GM19328 (cell line): ENCODE measurements at regions not wholly inside any gene's neighbourhood (a gene's known extent, or its start where the extent isn't known, plus 50 kb on each side); places are given as distances from the start of the nearest gene placed in this dataset.
"Not testable (repeated sequence)": the region's sequence is repeated elsewhere in the genome, so short reads cannot be mapped to it uniquely, and the experiment has no call there.

Experiments used
- ATAC-seq: cut with Tn5 transposase; IDR thresholded peaks from one replicate; pipeline ENCODE4 v1.9.1; 2021; ENCODE audit warnings: mild to moderate bottlenecking, moderate library complexity; ENCODE audit not compliant: unreplicated experiment

DNA sequence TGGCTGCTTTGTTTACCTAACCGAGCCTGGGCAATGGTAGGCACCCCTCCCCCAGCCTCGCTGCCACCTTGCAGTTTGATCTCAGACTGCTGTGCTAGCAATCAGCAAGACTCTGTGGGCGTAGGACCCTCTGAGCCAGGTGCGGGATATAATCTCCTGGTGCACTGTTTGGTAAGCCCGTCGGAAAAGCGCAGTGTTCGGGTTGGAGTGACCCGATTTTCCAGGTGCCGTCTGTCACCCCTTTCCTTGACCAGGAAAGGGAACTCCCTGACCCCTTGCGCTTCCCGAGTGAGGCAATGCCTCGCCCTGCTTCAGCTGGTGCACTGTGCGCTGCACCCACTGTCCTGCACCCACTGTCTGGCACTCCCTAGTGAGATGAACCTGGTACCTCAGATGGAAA, 482.2 kb upstream of the SMC2 start:
- not testable (repeated sequence) for ATAC-seq

DNA sequence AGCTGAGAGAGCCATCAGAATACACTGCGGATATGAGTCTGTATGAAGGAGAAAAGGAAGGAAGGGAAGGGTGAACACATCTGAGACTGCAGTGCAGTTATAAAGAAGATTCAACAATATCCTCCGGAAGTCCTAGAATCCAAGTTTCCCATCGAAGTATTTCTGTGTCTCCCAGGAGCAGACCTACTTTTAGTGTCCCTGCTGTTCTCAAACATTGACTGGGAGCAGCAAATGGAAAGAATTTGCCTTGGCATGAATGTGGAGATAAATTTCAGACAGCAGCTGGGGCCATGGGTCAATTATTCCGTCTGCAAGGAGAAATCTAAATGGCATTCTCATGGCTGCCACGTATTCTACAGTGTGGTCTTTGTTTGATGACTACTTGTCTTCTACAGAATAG, 478.1 kb upstream of the SMC2 start:
- no peak for ATAC-seq

DNA sequence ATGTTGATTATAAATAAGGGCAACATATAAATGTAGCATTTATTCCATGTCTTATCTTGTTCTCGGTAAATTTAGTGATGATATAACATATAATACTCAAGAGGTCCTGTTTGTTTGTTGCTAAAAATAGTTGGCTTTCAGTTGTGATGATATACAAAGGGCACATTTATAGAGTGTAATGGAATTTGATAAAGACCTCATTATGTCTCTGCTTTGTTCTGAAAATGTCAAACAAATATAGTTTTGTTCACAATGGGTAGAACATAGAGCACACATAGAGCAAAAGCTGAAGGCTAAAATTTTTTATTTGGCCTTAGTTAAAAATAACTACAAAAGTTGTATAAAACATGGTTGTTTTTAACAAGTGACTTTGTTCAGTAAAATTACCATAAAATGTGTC, 477.1 kb upstream of the SMC2 start:
- no peak for ATAC-seq

DNA sequence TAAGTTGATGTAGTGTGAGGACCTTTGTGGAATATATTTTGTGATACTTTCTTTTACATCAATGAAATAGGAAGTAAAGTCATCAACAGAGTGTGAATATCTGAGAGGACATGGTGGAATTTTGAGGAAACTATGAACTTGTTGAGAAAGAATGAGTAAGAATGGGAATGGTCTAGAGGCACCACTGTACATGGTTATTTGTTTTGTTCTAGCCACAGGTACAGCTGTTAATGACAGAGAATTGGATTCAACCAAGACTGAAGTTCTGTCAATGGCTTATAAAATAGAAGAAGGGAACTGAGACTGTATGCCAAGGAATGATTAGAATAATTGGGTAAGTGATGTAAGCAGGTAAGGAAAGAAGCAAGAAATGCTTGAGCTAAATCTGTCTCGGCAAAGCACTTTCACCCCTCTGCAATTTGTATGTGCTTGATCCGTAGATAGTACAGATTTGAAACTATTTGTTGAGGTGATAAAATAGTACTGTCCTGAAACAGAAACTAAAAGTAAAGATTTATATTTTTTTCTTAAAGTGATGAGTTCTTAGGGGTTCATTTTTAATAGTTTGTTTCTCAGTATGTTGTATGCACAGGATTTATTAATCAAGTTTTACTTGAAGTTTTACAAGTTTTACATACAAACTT, 468.8 kb upstream of the SMC2 start:
- ATAC-seq = no peak

DNA sequence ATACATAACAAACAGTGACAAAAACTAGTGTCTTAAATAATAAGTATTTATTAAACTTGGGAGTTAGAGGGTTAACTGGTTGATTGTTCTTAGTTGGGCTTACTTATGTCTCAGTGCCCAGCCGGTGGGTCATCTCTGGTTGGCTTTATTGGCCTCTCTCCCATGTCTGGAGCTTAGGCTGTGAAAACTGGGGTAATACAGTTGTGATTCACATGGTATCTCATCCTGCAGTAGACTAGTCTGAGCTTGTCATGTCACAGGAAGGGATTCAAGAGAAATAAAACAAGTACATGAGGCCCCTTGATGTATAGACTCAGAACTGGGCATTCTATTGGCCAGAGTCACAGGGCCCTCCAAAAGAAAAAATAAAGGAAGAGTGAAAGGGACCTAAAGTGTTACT, 466.4 kb upstream of the SMC2 start:
- no peak for ATAC-seq

DNA sequence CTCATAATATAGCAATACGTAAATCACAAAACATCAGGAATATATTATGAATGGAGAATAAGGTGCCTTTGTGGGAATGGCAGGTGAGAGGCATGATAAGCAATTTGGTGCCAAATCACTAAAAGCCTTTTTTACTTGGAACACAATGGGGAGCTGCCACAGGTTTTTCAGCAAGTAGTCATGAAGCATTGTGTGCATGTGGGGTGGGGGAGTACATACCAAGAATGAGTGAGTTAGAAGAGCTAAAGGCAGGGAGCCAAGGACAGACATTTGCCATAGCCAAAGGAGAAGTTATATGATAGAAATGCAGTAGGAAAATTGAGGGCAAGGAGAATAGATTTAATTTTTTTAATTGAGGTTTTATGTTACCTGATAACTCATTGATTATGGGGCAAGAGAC, 445.0 kb upstream of the SMC2 start:
- no peak for ATAC-seq

DNA sequence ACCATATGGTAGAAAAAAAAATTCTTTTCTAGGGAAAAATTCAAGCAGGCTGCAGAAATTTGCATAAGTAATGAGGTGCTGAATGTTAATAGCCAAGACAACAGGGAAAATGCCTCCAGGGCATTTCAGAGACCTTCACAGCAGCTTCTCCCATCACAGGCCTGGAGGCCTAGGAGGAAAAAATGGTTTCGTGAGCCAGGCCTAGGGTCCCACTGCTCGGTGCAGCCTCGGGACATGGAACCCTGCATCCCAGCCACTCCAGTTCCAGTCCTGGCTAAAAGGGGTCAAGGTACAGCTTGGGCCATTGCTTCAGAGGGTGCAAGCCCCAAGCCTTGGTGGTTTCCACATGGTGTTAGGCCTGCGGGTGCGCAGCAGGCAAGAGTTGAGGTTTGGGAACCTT, 436.0 kb upstream of the SMC2 start:
- ATAC-seq = no peak

DNA sequence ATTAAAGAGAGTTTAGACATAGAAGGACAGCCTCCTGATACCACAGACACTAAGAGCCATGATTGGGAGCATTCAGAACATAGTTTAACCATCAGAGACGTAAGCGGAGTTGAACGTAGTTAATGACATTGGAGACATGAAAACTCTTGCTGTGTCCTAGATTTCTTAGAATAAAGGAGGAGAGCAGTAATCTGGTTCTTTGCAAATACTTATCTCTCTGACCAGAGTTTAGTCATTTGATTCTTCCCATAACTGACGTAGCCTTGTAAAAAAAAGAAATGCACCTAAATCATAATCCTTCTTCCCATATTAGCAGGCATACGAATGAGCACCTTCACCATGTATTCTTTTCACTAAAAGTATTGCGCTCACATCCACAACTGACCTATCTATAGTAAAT, 433.3 kb upstream of the SMC2 start:
- no peak for ATAC-seq

DNA sequence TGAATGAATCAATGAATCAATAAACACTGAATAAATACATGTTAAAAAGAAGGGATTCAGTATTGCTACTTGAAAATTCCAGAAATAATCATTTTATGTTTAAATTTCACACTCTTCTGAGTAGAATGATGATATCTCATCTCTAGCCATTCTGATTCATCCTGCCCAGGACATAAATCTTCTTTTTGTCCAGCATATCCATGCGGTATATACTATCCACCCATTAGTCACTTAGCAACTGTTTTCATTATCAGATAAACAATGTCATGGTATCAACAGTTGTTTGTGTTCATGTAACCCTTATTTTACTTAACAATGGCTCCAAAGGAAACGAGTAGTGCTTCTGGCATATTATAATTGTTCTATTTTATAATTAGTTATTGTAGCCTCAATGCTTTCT, 432.4 kb upstream of the SMC2 start:
- no peak for ATAC-seq

DNA sequence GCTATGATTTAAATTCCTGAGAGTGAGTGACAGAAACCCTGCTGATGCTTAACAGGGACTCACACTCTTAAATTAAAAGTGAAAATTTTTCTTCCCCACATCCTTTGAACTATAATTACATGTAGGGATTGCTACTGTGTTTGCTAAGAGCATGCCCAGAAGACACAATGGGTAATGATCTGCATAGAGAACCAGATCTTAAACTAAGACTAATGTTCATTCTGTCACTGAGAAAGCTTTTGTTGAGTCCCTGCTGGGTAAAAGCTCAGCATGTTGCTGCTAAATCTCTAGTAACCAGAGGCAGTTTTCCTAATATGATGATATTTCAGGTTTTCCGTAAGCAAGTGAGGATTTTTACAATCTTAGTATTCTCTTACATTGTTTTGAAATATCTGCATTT, 424.8 kb upstream of the SMC2 start:
- ATAC-seq = no peak

DNA sequence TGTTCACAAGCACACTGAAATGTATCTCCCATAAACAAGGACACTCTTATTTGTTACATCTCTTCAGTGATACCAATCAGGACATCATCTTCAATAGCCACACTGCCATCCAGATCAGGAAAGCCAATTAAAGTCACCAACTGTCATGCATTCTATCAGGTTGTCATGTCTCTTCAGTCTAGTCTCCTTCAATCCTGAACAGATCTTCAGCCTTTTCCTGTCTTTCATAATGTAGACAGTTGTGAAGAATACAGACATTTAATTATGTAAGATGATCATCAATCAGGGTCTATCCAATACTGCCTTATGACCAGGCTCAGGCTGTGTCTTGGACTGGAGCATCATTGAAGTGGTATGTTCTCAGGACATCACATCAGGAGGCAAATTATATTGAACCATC, 419.8 kb upstream of the SMC2 start:
- ATAC-seq = no peak

DNA sequence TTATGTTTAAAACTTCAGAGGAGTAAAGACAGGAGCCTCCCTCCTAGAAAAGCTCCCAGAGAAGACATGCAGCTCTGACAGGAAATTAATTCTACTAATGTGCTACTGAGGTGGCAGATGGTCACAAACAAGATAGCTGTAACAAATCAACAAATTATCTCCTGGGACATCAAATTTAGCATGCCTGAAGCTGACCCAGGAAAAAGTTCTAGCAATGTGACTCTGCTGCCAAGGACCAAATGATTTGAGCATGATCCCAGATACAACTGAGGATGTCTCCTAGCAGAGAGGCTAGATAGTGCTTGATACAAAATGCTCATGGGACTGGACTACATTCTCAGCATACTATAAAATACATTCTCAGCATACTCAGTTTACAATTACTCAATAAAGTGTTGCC, 413.5 kb upstream of the SMC2 start:
- no peak for ATAC-seq

DNA sequence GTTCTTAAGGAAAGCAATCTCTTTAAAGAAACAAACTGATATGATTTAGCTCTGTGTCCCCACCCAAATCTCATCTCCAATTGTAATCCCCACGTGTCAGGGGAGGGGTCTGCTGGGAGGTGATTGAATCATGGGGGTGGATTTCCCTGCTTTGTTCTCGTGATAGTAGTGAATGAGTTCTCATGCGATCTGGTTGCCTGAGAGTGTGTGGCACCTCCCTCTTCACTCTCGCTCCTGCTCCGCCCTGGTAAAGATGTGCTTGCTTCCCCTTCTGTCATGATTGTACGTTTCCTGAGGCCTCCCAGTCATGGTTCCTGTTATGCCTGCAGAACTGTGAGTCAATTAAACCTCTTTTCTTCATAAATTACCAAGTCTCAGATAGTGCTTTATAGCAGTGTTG, 412.7 kb upstream of the SMC2 start:
- ATAC-seq = no peak

DNA sequence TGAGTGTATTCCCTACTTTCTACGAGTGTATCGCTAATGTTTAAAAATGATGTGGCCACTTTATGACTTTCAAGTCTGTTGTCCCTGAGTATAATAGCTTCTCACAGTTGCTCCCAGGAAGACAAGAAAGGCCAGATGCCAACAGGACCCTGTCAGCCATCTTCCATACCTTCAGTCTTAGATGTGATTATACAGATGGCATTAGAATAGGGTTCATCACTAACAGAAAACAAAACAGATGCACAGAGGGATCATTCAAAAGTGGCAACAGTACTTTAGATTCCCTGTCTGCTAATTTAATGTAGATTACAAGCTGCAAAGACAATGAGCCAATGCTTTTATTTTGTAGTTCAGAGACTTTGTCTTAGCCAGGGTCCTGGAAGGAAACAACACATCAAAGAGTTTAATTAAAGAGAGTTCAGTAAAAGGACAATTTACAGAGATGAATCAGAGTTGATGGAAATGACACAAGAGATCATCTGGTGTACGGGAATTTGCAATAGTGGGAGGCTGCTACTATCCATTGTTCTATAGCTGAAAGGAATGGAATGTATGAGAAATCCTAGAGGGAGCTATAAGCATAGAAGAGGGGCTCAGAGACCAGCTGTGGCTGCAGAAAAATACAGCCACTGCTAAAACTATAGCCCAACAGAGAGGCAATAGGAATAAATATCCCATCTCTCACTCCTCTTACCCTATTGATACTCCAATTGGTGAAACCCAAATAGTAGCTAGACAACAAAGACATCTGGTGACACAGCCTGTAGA, 393.7 kb upstream of the SMC2 start:
- no peak for ATAC-seq

DNA sequence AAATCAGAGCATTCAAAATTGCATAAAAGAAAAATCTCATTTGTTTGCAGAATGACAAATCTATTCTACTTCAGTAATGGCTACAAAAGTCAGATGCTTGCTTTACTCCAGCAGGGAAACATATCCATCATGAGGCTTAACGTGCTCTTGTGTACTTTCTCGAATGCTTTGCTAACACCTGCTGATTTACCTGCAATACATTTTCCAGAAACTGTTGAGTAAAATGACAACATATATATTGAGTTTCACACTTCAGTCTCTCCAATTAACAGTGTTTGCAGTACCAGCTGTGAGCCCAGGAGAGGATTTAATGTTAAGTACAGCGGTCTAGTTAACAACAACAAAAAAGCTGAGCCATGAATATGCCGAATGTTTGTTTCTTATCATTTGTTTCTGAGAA, 391.5 kb upstream of the SMC2 start:
- ATAC-seq = no peak

DNA sequence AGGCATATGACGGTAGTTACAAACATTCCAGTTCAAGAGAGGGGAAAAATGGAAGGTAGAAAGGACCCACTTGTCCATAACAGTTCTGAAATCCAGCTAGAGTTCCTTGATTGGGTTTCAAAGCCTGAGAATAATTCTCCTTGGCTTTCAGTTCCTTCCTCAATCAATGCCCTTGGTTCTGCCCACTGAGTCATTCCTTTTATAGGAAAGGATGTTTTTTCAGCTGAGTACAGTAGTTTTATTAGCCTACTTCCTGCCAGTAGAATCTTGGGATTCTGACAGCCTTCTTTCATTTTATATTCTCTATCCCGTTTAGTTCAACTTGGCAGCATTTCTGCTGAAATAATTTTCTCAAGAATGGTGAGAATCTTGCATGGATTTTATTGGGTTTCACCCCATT, 386.9 kb upstream of the SMC2 start:
- ATAC-seq = no peak

DNA sequence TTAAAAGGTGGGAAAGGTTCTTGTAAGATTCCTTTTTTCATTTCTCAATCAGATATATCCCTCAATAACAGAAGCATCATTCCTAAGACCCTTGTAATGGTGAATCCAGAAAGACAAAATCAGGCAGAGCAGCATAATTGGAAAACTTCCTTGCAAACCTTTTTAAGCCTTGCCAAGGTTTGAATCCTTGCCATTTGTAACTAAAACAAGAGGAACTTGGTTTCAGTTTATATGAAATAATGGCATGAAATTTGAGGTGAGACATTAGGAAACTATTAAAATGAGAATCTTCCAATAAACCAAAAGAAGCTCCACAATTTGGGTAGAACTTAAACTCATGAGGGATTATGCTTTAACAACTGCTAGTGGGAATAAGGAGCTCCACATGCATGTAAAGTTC, 384.7 kb upstream of the SMC2 start:
- no peak for ATAC-seq

DNA sequence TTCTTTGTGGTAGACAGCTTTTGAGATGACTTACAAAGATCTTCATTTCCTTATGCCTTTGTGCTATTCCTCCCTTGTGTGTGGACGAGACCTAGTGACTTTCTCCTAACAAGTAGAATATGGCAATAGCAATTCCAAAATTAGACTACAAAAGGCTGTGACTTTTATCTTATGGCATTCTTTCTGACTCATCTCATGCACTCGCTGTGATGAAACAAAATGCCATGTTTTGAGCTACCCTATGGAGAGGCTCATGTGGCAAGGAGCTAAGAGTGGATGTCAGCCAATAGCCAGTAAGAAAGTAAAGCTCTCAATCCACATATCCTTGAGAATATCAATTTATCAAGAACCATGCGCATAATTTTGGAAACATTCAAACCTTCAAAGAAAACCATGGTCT, 380.5 kb upstream of the SMC2 start:
- ATAC-seq = no peak

DNA sequence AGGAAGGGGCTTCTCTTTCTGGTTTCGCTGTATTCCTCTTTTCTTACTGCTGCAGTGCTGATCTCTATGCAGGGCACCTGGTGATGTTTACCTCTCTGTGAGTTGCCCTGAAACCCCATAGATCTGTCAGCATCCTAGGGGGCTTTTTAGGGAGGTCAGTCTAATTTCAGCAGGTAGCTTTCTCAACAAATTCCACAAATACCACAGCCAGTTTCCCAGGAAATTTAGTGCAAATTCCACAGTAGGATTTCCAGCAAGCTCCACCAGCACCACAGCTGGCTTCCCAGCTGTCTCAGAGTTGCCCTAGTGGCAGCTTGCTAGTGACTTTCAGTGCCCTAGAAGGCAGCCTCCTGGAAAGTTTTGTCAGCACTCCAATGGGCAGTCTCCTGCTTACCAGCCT, 379.1 kb upstream of the SMC2 start:
- no peak for ATAC-seq

DNA sequence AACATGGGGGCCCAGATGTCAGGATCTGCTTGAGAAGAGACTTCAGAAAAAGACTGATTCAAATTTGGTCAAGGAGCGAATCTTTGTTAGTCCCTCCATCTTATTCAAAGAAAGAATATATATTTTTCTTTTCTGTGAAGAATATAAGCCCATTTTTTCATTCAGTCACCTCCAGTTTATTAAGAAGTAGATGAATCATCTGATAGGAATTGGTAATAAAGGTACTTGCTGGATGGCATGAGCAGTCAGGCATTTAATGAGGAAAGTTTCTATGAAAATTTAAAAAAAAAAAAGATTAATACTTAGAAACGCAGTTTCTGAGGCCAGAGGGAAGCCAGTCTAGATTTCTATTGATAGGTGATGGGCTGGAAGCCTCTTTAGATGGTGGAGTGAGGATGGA, 373.1 kb upstream of the SMC2 start:
- no peak for ATAC-seq

DNA sequence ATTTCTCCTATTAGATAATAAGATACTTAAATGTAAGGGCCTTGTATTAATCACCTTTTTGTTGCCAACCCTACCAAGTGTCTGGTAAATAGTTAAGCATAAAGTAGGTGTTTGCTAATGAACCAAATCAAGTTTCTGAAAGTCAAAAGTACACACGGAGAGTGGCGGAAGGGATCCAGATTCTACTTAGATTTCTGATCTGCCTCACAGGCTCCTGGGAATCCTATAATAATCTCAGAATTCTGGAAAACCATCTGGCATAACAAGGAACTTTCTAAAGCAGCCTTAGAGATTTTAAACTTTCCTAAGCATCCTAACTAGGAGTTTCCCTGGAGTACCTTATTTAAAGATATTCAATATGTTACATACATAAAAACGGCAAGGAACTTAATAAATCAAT, 363.2 kb upstream of the SMC2 start:
- ATAC-seq = no peak

DNA sequence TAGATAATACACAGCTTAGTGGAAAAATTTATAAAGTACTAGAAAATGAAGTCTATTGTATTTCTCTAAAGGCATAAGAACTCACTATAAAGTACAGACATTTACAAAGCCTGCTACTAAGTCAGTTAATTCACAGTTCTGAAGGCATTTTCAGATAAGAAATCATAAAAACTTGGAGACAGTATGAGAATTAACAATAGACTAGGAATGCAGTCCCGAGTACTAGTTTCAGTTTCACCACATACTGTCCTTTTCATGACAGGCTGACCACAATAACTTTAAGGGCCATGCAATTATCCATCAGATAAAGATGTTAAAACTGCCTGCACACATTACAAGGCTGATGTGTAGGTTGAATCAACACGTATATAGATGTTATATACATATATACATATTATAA, 362.6 kb upstream of the SMC2 start:
- no peak for ATAC-seq

DNA sequence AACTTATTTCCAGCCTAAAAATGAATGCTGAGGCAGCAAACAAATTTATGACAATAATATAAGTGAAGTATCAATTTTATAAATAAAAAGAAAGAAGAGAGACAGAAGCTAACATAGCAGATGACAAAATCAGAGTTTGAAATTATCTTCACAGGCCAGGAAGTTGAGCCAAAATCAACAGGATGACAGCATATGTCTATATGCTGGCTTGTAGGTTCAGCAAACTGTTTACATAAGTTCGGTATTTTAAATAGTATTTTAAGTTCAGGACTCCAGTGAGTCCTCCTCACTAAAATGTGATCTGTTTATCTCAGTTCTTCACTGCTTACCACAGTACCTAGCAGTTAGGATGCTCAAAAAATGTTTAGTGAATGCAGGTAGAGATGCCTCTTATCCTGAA, 359.6 kb upstream of the SMC2 start:
- ATAC-seq = no peak
